OCI-LY3 (cell line): ENCODE measurements at regions not wholly inside any gene's neighbourhood (a gene's known extent, or its start where the extent isn't known, plus 50 kb on each side); places are given as distances from the start of the nearest gene placed in this dataset.
A peak's percentile ranks its signal among the peaks of the same experiment; 100 is the strongest.

Experiments used
- H2AFZ ChIP-seq: fragments of 200-600, 300-600 bp; shearing (Covaris generic); 2 replicates; pipeline ENCODE4 v1.6.0; 2014; ENCODE audit warnings: antibody characterized with exemption, low read depth, low read length
- H3K27ac ChIP-seq: fragments of 200-600, 300-600 bp; sonication (generic); 2 replicates; pipeline ENCODE4 v1.5.1; 2014; ENCODE audit warnings: mild to moderate bottlenecking, low read length, moderate library complexity, mixed read lengths
- H3K27me3 ChIP-seq: fragments of 200-600, 300-600 bp; sonication (generic); 2 replicates; pipeline ENCODE4 v1.6.1; 2014; ENCODE audit warnings: low read depth, low read length, mixed read lengths
- H3K36me3 ChIP-seq: fragments of 200-600, 300-600 bp; sonication (generic); replicated peaks from 2 replicates; pipeline ENCODE3; 2014; ENCODE audit warnings: low read depth, low read length, mixed read lengths
- H3K4me1 ChIP-seq: fragments of 300-600, 200-600 bp; sonication (generic); 2 replicates; pipeline ENCODE4 v1.6.1; 2014; ENCODE audit warnings: low read length, mixed read lengths
- H3K4me2 ChIP-seq: fragments of 200-600, 300-600 bp; sonication (generic); 2 replicates; pipeline ENCODE4 v1.6.1; 2014; ENCODE audit warnings: low read length, mixed read lengths
- H3K4me3 ChIP-seq: fragments of 300-600, 200-600 bp; sonication (generic); 2 replicates; pipeline ENCODE4 v1.5.1; 2014; ENCODE audit warnings: antibody characterized with exemption, mild to moderate bottlenecking, low read length, moderate library complexity
- H3K79me2 ChIP-seq: fragments of 300-600, 200-600 bp; shearing (Covaris generic); 2 replicates; pipeline ENCODE4 v1.6.1; 2014; ENCODE audit warnings: mild to moderate bottlenecking, low read length, mixed read lengths
- H3K9ac ChIP-seq: fragments of 300-600, 200-600 bp; shearing (Covaris generic); 2 replicates; pipeline ENCODE4 v1.6.0; 2014; ENCODE audit warnings: mild to moderate bottlenecking, low read length, moderate library complexity
- H3K9me3 ChIP-seq: fragments of 200-600, 300-600 bp; shearing (Covaris generic); 2 replicates; pipeline ENCODE4 v1.6.1; 2014; ENCODE audit warnings: low read length, mixed read lengths; ENCODE audit not compliant: insufficient read depth
- H4K20me1 ChIP-seq: fragments of 200-600, 300-600 bp; sonication (generic); 2 replicates; pipeline ENCODE4 v1.6.1; 2016; ENCODE audit warnings: low read length, mixed read lengths; ENCODE audit not compliant: insufficient read depth
- CTCF ChIP-seq: fragments of 200-600, 300-600 bp; sonication (generic); IDR thresholded peaks from 2 replicates; pipeline ENCODE4 v1.5.1; 2014; ENCODE audit warnings: antibody characterized with exemption, low read length, low read depth
- EZH2phosphoT487 ChIP-seq: fragments of 200-600 bp; shearing (Covaris generic); IDR thresholded peaks from 2 replicates; pipeline ENCODE4 v1.6.1; 2018; ENCODE audit warnings: antibody characterized with exemption, mixed run types, low read depth

- peak overlapping the region; percentile 32 for H3K4me2 ChIP-seq
- H3K4me1 ChIP-seq = peaks cover 8% of the 10 kb centered on the region
- H3K9ac ChIP-seq = no peak overlapping the region
- H4K20me1 ChIP-seq = no peaks in the 10 kb centered on the region
- H3K27me3 ChIP-seq = no peaks in the 10 kb centered on the region
- no peaks in the 10 kb centered on the region for H3K79me2 ChIP-seq
- TF ChIP-seq CTCF (no peak), EZH2phosphoT487 (no peak)
- no peak overlapping the region for H2AFZ ChIP-seq
- no peaks in the 10 kb centered on the region for H3K9me3 ChIP-seq
- H3K36me3 ChIP-seq = no peaks in the 10 kb centered on the region
- H3K4me3 ChIP-seq = no peak overlapping the region
- H3K27ac ChIP-seq = no peak overlapping the region
Observed at GRCh38 chr6:98433325-98434056, 400.9 kb upstream of the POU3F2 start.

GRCh38 chr6:98443633-98444032 lies 390.7 kb upstream of the POU3F2 start:
- no peaks in the 10 kb centered on the region for H3K9me3 ChIP-seq
- H3K9ac ChIP-seq = no peak overlapping the region
- no peaks in the 10 kb centered on the region for H3K79me2 ChIP-seq
- H4K20me1 ChIP-seq = no peaks in the 10 kb centered on the region
- H2AFZ ChIP-seq = no peak overlapping the region
- no peaks in the 10 kb centered on the region for H3K27me3 ChIP-seq
- no peaks in the 10 kb centered on the region for H3K4me1 ChIP-seq
- no peaks in the 10 kb centered on the region for H3K36me3 ChIP-seq
- H3K4me2 ChIP-seq = no peak overlapping the region
- no peak for TF ChIP-seq CTCF
- TF ChIP-seq EZH2phosphoT487 = no peak
- H3K27ac ChIP-seq = no peak overlapping the region
- no peak overlapping the region for H3K4me3 ChIP-seq

GRCh38 chr6:98452685-98453084 lies 381.7 kb upstream of the POU3F2 start:
- Histone ChIP-seq H2AFZ (no peak overlapping the region), H3K79me2 (no peaks in the 10 kb centered on the region), H3K4me1 (no peaks in the 10 kb centered on the region), H3K4me3 (no peak overlapping the region), H3K27ac (no peak overlapping the region), H3K9me3 (no peaks in the 10 kb centered on the region), H3K9ac (no peak overlapping the region), H4K20me1 (no peaks in the 10 kb centered on the region), H3K36me3 (no peaks in the 10 kb centered on the region), H3K4me2 (no peak overlapping the region), H3K27me3 (no peaks in the 10 kb centered on the region)
- TF ChIP-seq EZH2phosphoT487 = no peak
- no peak for TF ChIP-seq CTCF

DNA sequence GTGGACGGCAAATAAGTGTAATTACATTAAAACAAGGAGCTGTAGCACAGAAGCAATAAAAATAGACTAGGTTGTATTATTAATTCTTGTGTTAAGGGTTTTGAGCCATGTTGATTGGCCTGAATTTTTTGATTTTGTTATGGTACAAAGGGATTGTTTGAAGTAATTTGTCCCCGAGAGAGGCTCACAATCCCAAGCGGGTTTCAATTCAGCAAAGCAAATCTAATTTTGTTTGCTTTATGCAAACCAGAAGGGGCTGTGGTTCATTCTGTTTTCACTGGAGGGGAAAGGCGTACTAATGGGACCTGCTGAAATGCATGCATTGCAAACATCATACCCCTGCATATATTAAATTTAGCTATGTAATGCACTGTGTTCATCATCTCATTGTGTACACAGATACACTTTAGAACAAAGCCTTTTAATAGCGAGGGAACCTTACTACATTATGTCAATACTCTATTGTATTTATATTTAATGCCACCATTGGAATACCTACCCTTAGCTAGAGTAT lies 379.5 kb upstream of the POU3F2 start:
- Histone ChIP-seq H2AFZ (no peak overlapping the region), H4K20me1 (no peaks in the 10 kb centered on the region), H3K9me3 (no peaks in the 10 kb centered on the region), H3K9ac (no peak overlapping the region), H3K27me3 (no peaks in the 10 kb centered on the region), H3K27ac (no peak overlapping the region), H3K36me3 (no peaks in the 10 kb centered on the region), H3K4me1 (no peaks in the 10 kb centered on the region), H3K4me3 (no peak overlapping the region), H3K79me2 (no peaks in the 10 kb centered on the region), H3K4me2 (no peak overlapping the region)
- TF ChIP-seq EZH2phosphoT487 (no peak), CTCF (no peak)
